Brain microvascular endothelial cell (primary cell): ENCODE measurements at regions not wholly inside any gene's neighbourhood (a gene's known extent, or its start where the extent isn't known, plus 50 kb on each side); places are given as distances from the start of the nearest gene placed in this dataset.

Source experiments
- DNase-seq: peaks from one replicate; pipeline ENCODE4 v3.0.0-alpha.2; 2020
- H3K27ac ChIP-seq: fragments of 250-450 bp; sonication (Bioruptor Pico); 2 replicates; pipeline ENCODE4 v1.5.1; 2020; ENCODE audit warnings: mild to moderate bottlenecking, moderate library complexity
- H3K27me3 ChIP-seq: fragments of 250-450 bp; sonication (Bioruptor Pico); replicated peaks from 2 replicates; pipeline ENCODE4 v1.5.1; 2020; ENCODE audit warnings: mild to moderate bottlenecking
- H3K36me3 ChIP-seq: fragments of 250-450 bp; sonication (Bioruptor Pico); replicated peaks from 2 replicates; pipeline ENCODE4 v1.5.1; 2020; ENCODE audit warnings: mild to moderate bottlenecking
- H3K4me3 ChIP-seq: 2 replicates; pipeline ENCODE4 v1.5.1; 2011; ENCODE audit warnings: low read depth, mild to moderate bottlenecking, control low read depth, low read length, moderate library complexity
- in situ Hi-C: cut with HindIII; loops from 2 replicates; pipeline ENCODE4 v1.10.0; 2017; ENCODE audit warnings: low sequenced_read_pairs, low pct_ligation_motif_present
- TF ChIP-seq, protein P1 (sequence below): IDR thresholded peaks from 2 replicates; pipeline ENCODE4 v1.5.1; 2011; ENCODE audit warnings: low read depth, mild to moderate bottlenecking, moderate library complexity, low read length, control low read depth, inconsistent platforms; ENCODE audit errors: missing control alignments

DNA sequence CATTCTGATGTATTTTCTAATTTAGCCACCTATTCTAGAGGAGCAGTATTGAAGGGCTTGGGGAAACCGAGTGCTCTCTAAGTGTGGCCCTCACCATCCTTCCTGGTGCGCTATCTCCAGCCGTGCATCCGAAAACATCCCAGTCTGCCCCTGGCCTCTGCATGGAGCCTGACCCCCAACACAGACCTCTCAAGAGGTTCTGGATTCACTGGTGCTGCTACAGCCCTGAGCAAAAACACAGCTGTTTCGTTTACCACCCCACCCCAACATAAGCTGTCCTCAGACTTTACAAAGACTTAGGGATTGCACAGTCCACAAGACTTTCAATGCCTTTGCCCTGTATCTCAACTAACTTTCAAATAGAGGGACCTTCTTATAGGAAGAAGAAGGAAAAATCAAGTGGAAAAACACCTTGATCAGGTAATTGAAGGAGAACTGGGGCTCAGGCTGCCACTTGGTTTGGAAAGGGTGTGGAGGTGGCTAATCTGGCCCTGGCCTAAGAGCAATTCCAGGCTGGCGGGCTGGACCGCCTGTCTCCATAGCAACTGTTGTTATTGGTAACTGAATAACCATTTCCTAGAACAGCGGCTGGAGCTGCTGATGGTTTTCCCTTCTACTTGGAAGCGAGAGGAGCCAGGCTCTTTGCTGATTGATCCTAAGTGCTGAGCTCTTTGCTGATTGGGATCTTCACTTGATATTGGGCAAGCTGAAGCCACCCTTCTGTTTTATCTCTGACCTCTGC is 90.2 kb upstream of the TOX2 start:
- peak; percentile 40 for DNase-seq
- TF ChIP-seq, protein P1, sequence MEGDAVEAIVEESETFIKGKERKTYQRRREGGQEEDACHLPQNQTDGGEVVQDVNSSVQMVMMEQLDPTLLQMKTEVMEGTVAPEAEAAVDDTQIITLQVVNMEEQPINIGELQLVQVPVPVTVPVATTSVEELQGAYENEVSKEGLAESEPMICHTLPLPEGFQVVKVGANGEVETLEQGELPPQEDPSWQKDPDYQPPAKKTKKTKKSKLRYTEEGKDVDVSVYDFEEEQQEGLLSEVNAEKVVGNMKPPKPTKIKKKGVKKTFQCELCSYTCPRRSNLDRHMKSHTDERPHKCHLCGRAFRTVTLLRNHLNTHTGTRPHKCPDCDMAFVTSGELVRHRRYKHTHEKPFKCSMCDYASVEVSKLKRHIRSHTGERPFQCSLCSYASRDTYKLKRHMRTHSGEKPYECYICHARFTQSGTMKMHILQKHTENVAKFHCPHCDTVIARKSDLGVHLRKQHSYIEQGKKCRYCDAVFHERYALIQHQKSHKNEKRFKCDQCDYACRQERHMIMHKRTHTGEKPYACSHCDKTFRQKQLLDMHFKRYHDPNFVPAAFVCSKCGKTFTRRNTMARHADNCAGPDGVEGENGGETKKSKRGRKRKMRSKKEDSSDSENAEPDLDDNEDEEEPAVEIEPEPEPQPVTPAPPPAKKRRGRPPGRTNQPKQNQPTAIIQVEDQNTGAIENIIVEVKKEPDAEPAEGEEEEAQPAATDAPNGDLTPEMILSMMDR, result no peak

DNA sequence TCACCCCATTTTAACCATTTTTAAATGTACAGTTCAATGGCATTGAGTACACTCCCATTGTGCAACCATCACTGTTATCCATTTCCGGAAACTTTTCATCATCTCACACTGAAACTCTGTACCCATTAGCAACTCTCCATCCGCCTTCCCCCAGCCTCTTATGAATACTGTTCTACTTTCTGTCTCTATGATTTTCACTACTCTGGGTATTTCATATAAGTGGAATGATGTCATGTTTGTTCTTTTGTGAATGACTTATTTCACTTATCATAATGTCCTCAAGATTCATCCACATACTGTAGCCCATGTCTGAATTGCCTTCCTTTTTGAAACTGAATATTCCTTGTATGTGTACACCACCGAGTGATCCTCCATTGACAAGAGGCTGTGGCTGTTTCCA is 92.9 kb upstream of the TOX2 start:
- H3K27me3 ChIP-seq, result peaks cover 2% of the 10 kb centered on the region
- no peak for DNase-seq
- no peak overlapping the region for H3K27ac ChIP-seq
- TF ChIP-seq, protein P1, result no peak
- H3K36me3 ChIP-seq, result no peaks in the 10 kb centered on the region
- H3K4me3 ChIP-seq, result no peak overlapping the region
- in situ Hi-C loops, result no loop called here

More for the DNA sequence above, 90.2 kb upstream of the TOX2 start:
- in situ Hi-C loops, result no loop called here
- Histone ChIP-seq H3K4me3 (no peak overlapping the region), H3K27me3 (peaks cover 2% of the 10 kb centered on the region), H3K27ac (no peak overlapping the region), H3K36me3 (no peaks in the 10 kb centered on the region)

DNA sequence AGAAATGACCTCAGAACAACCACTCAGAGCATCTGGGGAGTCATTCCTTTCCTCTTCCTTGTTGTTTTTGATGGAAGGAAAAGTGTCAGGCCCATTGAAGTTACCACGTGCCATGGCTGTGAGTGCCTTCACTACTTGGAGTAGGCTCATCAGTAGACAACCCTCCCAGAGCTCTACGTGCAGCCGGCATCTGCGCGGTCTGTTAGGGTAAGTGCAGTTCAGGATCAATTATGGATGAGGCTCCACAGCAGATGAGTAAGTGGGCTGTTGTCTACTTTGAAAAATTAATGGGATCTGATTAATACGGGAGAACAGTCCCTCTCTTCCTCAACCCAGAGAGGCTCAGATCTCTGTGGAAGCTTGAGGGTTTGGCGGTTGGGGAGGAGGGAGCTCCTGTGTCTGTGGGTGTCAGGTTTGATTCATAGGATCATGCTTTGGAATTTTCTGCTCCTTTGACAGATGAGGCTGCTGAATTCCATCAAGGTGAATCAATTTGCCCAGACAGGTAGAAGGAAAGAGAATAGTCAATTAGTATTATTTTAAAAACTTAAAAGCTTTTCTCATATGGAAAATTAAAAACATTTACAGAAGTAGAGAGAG is 93.8 kb upstream of the TOX2 start:
- DNase-seq, result no peak
- TF ChIP-seq, protein P1, result no peak
- Histone ChIP-seq H3K27ac (no peak overlapping the region), H3K4me3 (no peak overlapping the region), H3K36me3 (no peaks in the 10 kb centered on the region), H3K27me3 (no peaks in the 10 kb centered on the region)
- in situ Hi-C loops, result no loop called here

DNA sequence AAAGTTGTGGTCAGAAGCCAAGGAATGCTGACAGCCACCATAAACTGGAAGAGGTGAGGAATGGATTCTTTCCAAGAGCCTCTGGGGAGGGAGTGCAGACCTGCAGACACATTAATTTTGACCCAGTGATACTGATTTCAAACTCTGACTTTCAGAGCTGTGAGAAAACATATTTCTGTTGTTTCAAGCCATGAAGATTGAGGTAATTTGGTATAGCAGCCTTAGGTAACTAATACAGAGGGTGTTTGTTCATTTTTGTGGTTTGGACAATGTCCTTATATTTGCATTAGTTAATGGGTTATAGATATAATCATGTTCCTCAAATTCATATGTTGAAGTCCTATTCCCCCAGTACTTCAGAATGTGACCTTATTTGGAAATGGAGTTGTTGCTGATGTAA is 85.4 kb upstream of the GTSF1L start:
- Histone ChIP-seq H3K4me3 (no peak overlapping the region), H3K27me3 (no peaks in the 10 kb centered on the region), H3K36me3 (no peaks in the 10 kb centered on the region), H3K27ac (no peak overlapping the region)
- no peak for DNase-seq
- TF ChIP-seq, protein P1, result no peak
- in situ Hi-C loops, result no loop called here

DNA sequence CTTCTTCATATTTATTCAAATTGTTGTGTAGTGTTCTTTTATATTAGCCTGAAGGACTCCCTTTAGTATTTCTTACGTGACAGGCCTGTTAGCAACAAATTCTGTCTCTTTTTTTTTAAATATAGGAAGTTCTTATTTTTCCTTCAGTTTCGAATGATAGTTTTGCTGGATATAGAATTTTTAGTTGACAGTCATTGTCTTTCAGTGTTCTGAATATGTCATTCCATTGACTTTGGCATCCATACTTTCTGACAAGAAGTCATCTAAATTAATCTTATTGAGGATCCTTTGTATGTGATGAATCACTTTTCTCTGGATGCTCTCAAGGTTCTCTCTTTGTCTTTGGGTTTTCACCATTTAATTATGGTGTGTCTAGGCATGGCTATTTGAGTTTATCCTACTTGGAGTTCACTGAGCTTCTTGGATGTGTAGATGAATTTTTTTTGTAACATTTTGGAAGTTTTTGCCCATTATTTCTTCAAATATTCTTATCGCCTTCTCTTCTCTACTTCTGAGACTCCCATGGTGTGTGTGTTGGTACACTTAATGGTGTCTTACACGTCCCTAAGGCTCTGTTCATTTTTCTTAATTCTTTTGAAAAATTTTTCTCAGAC is 82.5 kb upstream of the GTSF1L start:
- in situ Hi-C loops, result no loop called here
- H3K27ac ChIP-seq, result no peak overlapping the region
- no peaks in the 10 kb centered on the region for H3K36me3 ChIP-seq
- no peaks in the 10 kb centered on the region for H3K27me3 ChIP-seq
- TF ChIP-seq, protein P1, result no peak
- no peak for DNase-seq
- H3K4me3 ChIP-seq, result no peak overlapping the region

DNA sequence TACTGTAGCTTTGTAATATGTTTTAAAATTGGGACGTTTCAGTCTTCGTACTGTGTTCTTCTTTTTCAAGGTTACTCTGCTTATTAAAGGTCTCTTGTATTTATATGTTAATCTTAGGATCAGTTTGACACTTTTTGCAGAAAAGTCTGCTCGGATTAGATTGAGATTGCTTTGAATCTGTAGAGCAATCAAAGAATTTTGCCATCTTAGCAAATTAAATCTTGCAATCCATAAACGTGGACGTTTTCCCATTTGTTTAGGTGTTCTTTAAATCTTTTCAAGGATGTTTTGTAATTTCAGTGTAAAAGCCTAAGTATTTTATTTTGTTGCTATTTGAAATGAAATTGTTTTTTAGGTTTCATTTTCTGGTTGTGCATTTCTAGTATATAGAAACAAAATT is 78.0 kb upstream of the GTSF1L start:
- Histone ChIP-seq H3K27ac (no peak overlapping the region), H3K36me3 (no peaks in the 10 kb centered on the region), H3K4me3 (no peak overlapping the region), H3K27me3 (no peaks in the 10 kb centered on the region)
- in situ Hi-C loops, result no loop called here
- DNase-seq, result no peak
- TF ChIP-seq, protein P1, result no peak
